ENCODE measurements at regions not wholly inside any gene's neighbourhood (a gene's known extent, or its start where the extent isn't known, plus 50 kb on each side); places are given as distances from the start of the nearest gene placed in this dataset.

DNA sequence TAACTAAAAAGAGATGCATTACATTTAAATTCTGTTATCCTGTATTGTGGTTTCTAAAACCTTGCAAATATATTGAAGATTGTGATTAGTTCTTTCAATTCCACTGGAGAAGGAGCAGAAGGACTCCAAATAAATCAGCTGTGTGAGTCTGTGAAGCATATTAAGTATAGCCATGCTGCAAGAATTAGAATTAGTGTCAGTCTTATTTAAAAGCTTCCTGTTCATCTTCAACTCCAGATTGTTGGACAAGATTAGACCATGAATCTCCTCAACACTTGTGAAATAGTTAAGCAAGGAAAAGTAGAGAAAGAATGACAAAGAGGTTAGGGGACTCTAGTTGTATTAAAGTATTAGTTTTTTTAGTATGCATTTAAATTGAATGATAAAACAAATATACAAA lies 92.5 kb upstream of the LRP1B start:
- Histone ChIP-seq H2AK5ac (ENCODE audit: low read depth, low read length) (no peak overlapping the region), H2BK120ac (replicated peaks; ENCODE audit: low read depth, low read length) (no peak overlapping the region)
- CTCF ChIA-PET (ENCODE audit: partially characterized antibody) = no interaction called here
- TF ChIP-seq SP1 (IDR thresholded peaks at IDR 0.05; ENCODE audit: low read depth, low read length) (no peak), CHD1 (IDR thresholded peaks at IDR 0.05; ENCODE audit: low read depth, low read length) (no peak), ATF3 (IDR thresholded peaks at IDR 0.05; ENCODE audit: insufficient read depth, low read depth, low read length) (no peak), MAX (IDR thresholded peaks at IDR 0.05) (no peak), BCL11A (IDR thresholded peaks at IDR 0.05; ENCODE audit: low read depth in 2 of 2, low read length in 2 of 2) (no peak), TAF1 (IDR thresholded peaks at IDR 0.05; ENCODE audit: low read depth, low read length) (no peak), HDAC2 (IDR thresholded peaks at IDR 0.05; ENCODE audit: borderline replicate concordance in 1 of 2, low read depth in 2 of 2, low read length in 2 of 2) (no peak)

More for the DNA sequence above, 92.5 kb upstream of the LRP1B start:
- Histone ChIP-seq H3K79me1 (ENCODE audit: low read depth, low read length) (no peaks in the 10 kb centered on the region; the same call in 1 of the 2 replicates), H3K4me3 (ENCODE audit: extremely low read depth in 1 of 4, insufficient read depth in 2 of 4, low read depth in 3 of 4, low read length in 4 of 4) (no peak overlapping the region), H2BK5ac (ENCODE audit: low read depth, low read length) (no peak overlapping the region), H2BK20ac (ENCODE audit: low read length) (no peak overlapping the region), H4K8ac (ENCODE audit: extremely low read depth, insufficient read depth, low read length) (no peak overlapping the region), H3K79me2 (ENCODE audit: control insufficient read depth in 1 of 2, insufficient read depth in 2 of 2, low read length in 2 of 2) (no peaks in the 10 kb centered on the region), H2BK15ac (ENCODE audit: low read length) (no peak overlapping the region), H3K14ac (ENCODE audit: insufficient read length) (no peak overlapping the region), H3K4me2 (ENCODE audit: insufficient read depth in 1 of 2, low read depth in 2 of 2, low read length in 2 of 2) (no peak overlapping the region), H3K27me3 (replicated peaks in 1 of 4; ENCODE audit: control insufficient read depth in 3 of 4, extremely low read depth in 1 of 4, insufficient read depth in 3 of 4, low read length in 3 of 4) (peaks cover 0 to 1% (median 0%) of the 10 kb centered on the region in 4 experiments; a peak in 1 of 7 replicates), H3K56ac (replicated peaks; ENCODE audit: insufficient read length, low read depth, low read length) (no peak overlapping the region), H3K4me1 (replicated peaks in 1 of 4; ENCODE audit: control insufficient read depth in 3 of 4, insufficient read depth in 4 of 4, low read length in 3 of 4) (no peaks in the 10 kb centered on the region), H3K36me3 (ENCODE audit: control insufficient read depth in 2 of 4, insufficient read depth in 4 of 4, low read length in 3 of 4) (no peaks in the 10 kb centered on the region), H3K9ac (replicated peaks in 1 of 4; ENCODE audit: extremely low read depth in 1 of 4, low read depth in 3 of 4, low read length in 3 of 4) (no peak overlapping the region), H3K9me3 (ENCODE audit: insufficient read depth in 2 of 2, low read depth in 1 of 2, low read length in 1 of 2) (no peaks in the 10 kb centered on the region), H2BK12ac (ENCODE audit: low read depth, low read length) (no peak overlapping the region), H4K5ac (ENCODE audit: insufficient read length, low read depth, low read length) (no peak overlapping the region), H3K23me2 (ENCODE audit: low read depth, low read length) (no peaks in the 10 kb centered on the region), H4K20me1 (replicated peaks in 1 of 2; ENCODE audit: control insufficient read depth in 1 of 2, insufficient read depth in 2 of 2, low read length in 2 of 2) (no peaks in the 10 kb centered on the region), H3K4ac (replicated peaks; ENCODE audit: insufficient read length, low read depth, low read length) (no peak overlapping the region), H2AFZ (ENCODE audit: low read length) (no peak overlapping the region), H4K91ac (replicated peaks; ENCODE audit: insufficient read length, low read length) (no peak overlapping the region), H3K23ac (ENCODE audit: insufficient read length) (no peak overlapping the region), H3K27ac (ENCODE audit: low read depth, low read length) (no peak overlapping the region), H3K18ac (ENCODE audit: extremely low read depth, low read length) (no peak overlapping the region)
- no peak for DNase-seq (ENCODE audit: low read depth in 1 of 2, low spot score in 2 of 2)
- FAIRE-seq = no peak
- POLR2A ChIA-PET (ENCODE audit: partially characterized antibody) = no interaction called here

Measured in H1 (cell line).